HepG2 (cell line): ENCODE measurements at regions not wholly inside any gene's neighbourhood (a gene's known extent, or its start where the extent isn't known, plus 50 kb on each side); places are given as distances from the start of the nearest gene placed in this dataset.

Source experiments
- ATAC-seq: fragments of 200-7000 bp; cut with Tn5 transposase; 3 replicates; pipeline ENCODE4 v1.9.1; 2020; ENCODE audit warnings: mild to moderate bottlenecking, moderate library complexity
- BruUV-seq: library from RNA; stranded (reverse); fragments of 400-500 nt; replicated peaks from 2 replicates; lab custom pipeline; 2021; lab: Mats Ljungman, UMichigan
- CTCF ChIA-PET: fragments of 300-600 bp; formaldehyde crosslinking; extraction: SDS; loops from one replicate; lab custom pipeline; 2021; ENCODE audit warnings: low total read pairs, inconsistent platforms, low intra/inter-chr PET ratio; lab: Yijun Ruan, JAX
- POLR2A ChIA-PET: fragments of 350-600 bp; sonication (Branson Sonifier 250); formaldehyde crosslinking; loops from one replicate; lab custom pipeline; 2020; ENCODE audit warnings: antibody characterized with exemption, inconsistent platforms; lab: Yijun Ruan, JAX
- DNase-seq: peaks from one replicate; pipeline ENCODE4 v3.0.0-alpha.2; 2015; ENCODE audit warnings: low spot score
- FAIRE-seq: peaks from 3 replicates; lab custom pipeline; 2011; peaks lifted over from hg19 to GRCh38; lab: Jason Lieb, UNC
- H2AFZ ChIP-seq: one replicate; pipeline ENCODE4 v1.6.1; 2011; ENCODE audit warnings: low read length, inconsistent platforms
- H3K27ac ChIP-seq: fragments of 300-600 bp; 3 replicates; pipeline ENCODE4 v1.8.0; 2011; ENCODE audit warnings: mixed run types, mild to moderate bottlenecking, mixed read lengths, low read length, inconsistent platforms; ENCODE audit not compliant: insufficient read depth; ENCODE audit errors: extremely low read length
- H3K27me3 ChIP-seq, 2 experiments: fragments of 200-600 bp in 1 of 2; 2 replicates in 1 of 2; 3 replicates in 1 of 2; pipeline versions ENCODE4 v1.6.0 to v1.8.0; 2011; ENCODE audit warnings: low read length in 2 of 2, mild to moderate bottlenecking in 2 of 2, moderate library complexity in 2 of 2, inconsistent platforms in 1 of 2; ENCODE audit not compliant: insufficient read depth in 2 of 2, control insufficient read depth in 1 of 2
- H3K36me3 ChIP-seq, 2 experiments: fragments of 200-600 bp in 1 of 2; replicated peaks in 1 of 2; 2 replicates in 1 of 2; 3 replicates in 1 of 2; pipeline versions ENCODE4 v1.5.1 to v1.8.0; 2011; ENCODE audit warnings: low read length in 2 of 2, inconsistent platforms in 1 of 2; ENCODE audit not compliant: insufficient read depth in 2 of 2, control insufficient read depth in 1 of 2
- H3K4me1 ChIP-seq: 2 replicates; pipeline ENCODE4 v1.5.1; 2012; ENCODE audit warnings: low read length, inconsistent platforms; ENCODE audit not compliant: insufficient read depth
- H3K4me2 ChIP-seq: 2 replicates; pipeline ENCODE4 v1.6.0; 2011; ENCODE audit warnings: low read depth, low read length, inconsistent platforms
- H3K4me3 ChIP-seq, 3 experiments: fragments of 200-600 bp in 1 of 3; sonication (generic), shearing (Covaris generic) in 1 of 3; replicated peaks in 1 of 3; 2 replicates each; pipeline ENCODE4 v1.5.1; 2011 to 2016; ENCODE audit warnings: low read length in 3 of 3, inconsistent platforms in 2 of 3, low read depth in 2 of 3, mild to moderate bottlenecking in 2 of 3, control low read depth in 1 of 3, mixed read lengths in 1 of 3; ENCODE audit not compliant: insufficient read depth in 1 of 3
- H3K79me2 ChIP-seq: one replicate; pipeline ENCODE4 v1.6.1; 2011; ENCODE audit warnings: low read length, inconsistent platforms; ENCODE audit not compliant: insufficient read depth
- H3K9ac ChIP-seq: 2 replicates; pipeline ENCODE4 v1.6.0; 2011; ENCODE audit warnings: mild to moderate bottlenecking, low read depth, low read length, inconsistent platforms; ENCODE audit not compliant: insufficient read depth
- H3K9me3 ChIP-seq: 2 replicates; pipeline ENCODE4 v1.5.1; 2012; ENCODE audit warnings: mild to moderate bottlenecking, low read length
- H4K20me1 ChIP-seq: 2 replicates; pipeline ENCODE4 v1.6.0; 2011; ENCODE audit warnings: inconsistent platforms, mild to moderate bottlenecking, low read length, moderate library complexity; ENCODE audit not compliant: insufficient read depth
- CHCHD3 ChIP-seq: sonication (generic); formaldehyde crosslinking; IDR thresholded peaks from 2 replicates; pipeline ENCODE4 v1.8.0; 2022; ENCODE audit warnings: mild to moderate bottlenecking, missing genetic modification reagents, moderate library complexity
- ETV6 ChIP-seq: sonication (generic); formaldehyde crosslinking; conservative IDR thresholded peaks from 2 replicates; pipeline ENCODE4 v1.4.0; 2020; ENCODE audit warnings: missing genetic modification reagents
- HDAC1 ChIP-seq: sonication (generic); formaldehyde crosslinking; IDR thresholded peaks from 2 replicates; pipeline ENCODE4 v1.5.1; 2020; ENCODE audit warnings: mild to moderate bottlenecking, missing genetic modification reagents
- HNRNPLL ChIP-seq: fragments of 200-400 bp; formaldehyde crosslinking; IDR thresholded peaks from 2 replicates; pipeline ENCODE4 v1.6.1; 2017; ENCODE audit warnings: mild to moderate bottlenecking, low read depth, low read length; ENCODE audit not compliant: poor library complexity, severe bottlenecking
- RFXANK ChIP-seq: IDR thresholded peaks from 2 replicates; pipeline ENCODE4 v1.6.1; 2016
- STAG1 ChIP-seq: sonication (generic); formaldehyde crosslinking; IDR thresholded peaks from 2 replicates; pipeline ENCODE4 v1.4.0; 2020; ENCODE audit warnings: missing genetic modification reagents
- ZFP37 ChIP-seq: sonication (generic); formaldehyde crosslinking; IDR thresholded peaks from 2 replicates; pipeline ENCODE4 v1.4.0; 2020; ENCODE audit warnings: missing genetic modification reagents, borderline replicate concordance
- ZNF260 ChIP-seq: sonication (generic); formaldehyde crosslinking; IDR thresholded peaks from 2 replicates; pipeline ENCODE4 v1.4.0; 2020; ENCODE audit warnings: missing genetic modification reagents, low read depth, mild to moderate bottlenecking, borderline replicate concordance
- ZNF274 ChIP-seq: sonication (generic); formaldehyde crosslinking; IDR thresholded peaks from 2 replicates; pipeline ENCODE4 v1.5.1; 2020; ENCODE audit warnings: mild to moderate bottlenecking, missing genetic modification reagents
- WGBS: methylation state at CpG from one replicate; pipeline ENCODE4 v1.1.6; 2017; ENCODE audit warnings: low lambda C conversion rate; 5-methylcytosine and 5-hydroxymethylcytosine counted together
- in situ Hi-C: cut with HindIII; loops from 2 replicates; pipeline ENCODE4 v1.10.0; 2017; ENCODE audit warnings: low pct_unique_long_range_greater_than_20kb; ENCODE audit not compliant: extremely low pct_ligation_motif_present
- intact Hi-C: fragments of 100-400 bp; cut with micrococcal nuclease; formaldehyde crosslinking; loops from one replicate; pipeline ENCODE4 v1.10.0; 2022; ENCODE audit not compliant: unreplicated experiment
- TF ChIP-seq, protein P1 (sequence below): sonication (generic); formaldehyde crosslinking; IDR thresholded peaks from 2 replicates; pipeline ENCODE4 v1.8.1; 2023; ENCODE audit warnings: mild to moderate bottlenecking, moderate library complexity, missing genetic modification reagents
- TF ChIP-seq, protein P2 (sequence below): fragments of 450-650 bp; IDR thresholded peaks from 2 replicates; pipeline ENCODE4 v1.6.1; 2016
- TF ChIP-seq, protein P3 (sequence below): sonication (generic); formaldehyde crosslinking; IDR thresholded peaks from 2 replicates; pipeline ENCODE4 v1.8.0; 2022; ENCODE audit warnings: mild to moderate bottlenecking, missing genetic modification reagents; ENCODE audit not compliant: insufficient replicate concordance
- TF ChIP-seq, protein P4 (sequence below): IDR thresholded peaks from 2 replicates; pipeline ENCODE4 v1.6.1; 2016; ENCODE audit warnings: mild to moderate bottlenecking

DNA sequence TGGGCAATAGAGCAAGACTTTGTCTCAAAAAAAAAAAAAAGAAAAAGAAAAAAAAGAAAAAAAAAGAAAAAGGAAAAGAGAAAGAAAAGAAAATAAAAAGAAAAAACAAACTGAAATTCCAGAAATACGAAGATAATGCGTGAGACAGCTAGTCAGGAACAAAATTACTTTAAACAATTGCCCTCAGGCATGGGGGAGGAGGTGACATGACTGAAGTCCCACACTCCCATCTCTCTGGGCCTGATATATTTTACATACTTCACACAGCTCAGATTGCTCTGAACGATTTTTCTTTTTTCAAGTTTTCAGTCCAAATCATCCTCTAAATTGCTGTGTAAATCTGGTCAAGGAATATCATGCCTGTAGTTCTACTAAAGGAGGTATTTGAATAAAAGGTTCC, 409.5 kb upstream of the DEPDC1 start:
- Histone ChIP-seq H3K4me2 (no peak overlapping the region), H3K27me3 (no peaks in the 10 kb centered on the region), H3K9ac (no peak overlapping the region), H4K20me1 (no peaks in the 10 kb centered on the region), H3K79me2 (no peaks in the 10 kb centered on the region), H2AFZ (no peak overlapping the region), H3K36me3 (no peaks in the 10 kb centered on the region), H3K27ac (no peak overlapping the region), H3K9me3 (peaks cover 89% of the 10 kb centered on the region), H3K4me3 (no peak overlapping the region), H3K4me1 (no peaks in the 10 kb centered on the region)
- in situ Hi-C loops (no loop called here), intact Hi-C loops (no loop called here)
- ChIA-PET POLR2A (no interaction called here), CTCF (no interaction called here)
- FAIRE-seq (no peak), DNase-seq (no peak), ATAC-seq (no peak)
- WGBS: 0% methylated on average over 3 of the region's 3 CpGs
- no TSS peak for BruUV-seq
- TF ChIP-seq ZNF260 (CRISPR knock-in tag) (no peak), ZNF274 (CRISPR knock-in tag) (no peak), HDAC1 (CRISPR knock-in tag) (no peak), ZFP37 (CRISPR knock-in tag) (no peak), STAG1 (CRISPR knock-in tag) (no peak), HNRNPLL (no peak), CHCHD3 (CRISPR knock-in tag) (no peak), ETV6 (no peak), RFXANK (no peak)
- TF ChIP-seq, protein P1, sequence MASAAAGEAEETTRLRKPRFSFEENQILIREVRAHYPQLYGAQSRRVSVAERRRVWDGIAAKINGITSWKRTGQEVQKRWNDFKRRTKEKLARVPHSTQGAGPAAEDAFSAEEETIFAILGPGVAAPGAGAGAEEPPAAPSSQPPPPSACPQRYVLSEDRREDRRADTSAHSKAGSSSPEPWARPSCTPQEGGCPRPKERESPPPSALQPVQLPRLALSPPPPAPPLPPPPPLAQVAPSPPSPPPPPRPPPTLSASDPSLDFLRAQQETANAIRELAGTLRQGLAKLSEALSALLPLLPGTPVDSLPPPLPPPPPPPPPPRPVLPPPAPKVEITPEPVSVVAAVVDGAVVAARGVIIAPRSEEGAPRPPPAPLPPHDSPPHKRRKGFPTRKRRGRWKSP: no peak
- TF ChIP-seq, protein P2, sequence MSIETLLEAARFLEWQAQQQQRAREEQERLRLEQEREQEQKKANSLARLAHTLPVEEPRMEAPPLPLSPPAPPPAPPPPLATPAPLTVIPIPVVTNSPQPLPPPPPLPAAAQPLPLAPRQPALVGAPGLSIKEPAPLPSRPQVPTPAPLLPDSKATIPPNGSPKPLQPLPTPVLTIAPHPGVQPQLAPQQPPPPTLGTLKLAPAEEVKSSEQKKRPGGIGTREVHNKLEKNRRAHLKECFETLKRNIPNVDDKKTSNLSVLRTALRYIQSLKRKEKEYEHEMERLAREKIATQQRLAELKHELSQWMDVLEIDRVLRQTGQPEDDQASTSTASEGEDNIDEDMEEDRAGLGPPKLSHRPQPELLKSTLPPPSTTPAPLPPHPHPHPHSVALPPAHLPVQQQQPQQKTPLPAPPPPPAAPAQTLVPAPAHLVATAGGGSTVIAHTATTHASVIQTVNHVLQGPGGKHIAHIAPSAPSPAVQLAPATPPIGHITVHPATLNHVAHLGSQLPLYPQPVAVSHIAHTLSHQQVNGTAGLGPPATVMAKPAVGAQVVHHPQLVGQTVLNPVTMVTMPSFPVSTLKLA: no peak
- TF ChIP-seq, protein P3, sequence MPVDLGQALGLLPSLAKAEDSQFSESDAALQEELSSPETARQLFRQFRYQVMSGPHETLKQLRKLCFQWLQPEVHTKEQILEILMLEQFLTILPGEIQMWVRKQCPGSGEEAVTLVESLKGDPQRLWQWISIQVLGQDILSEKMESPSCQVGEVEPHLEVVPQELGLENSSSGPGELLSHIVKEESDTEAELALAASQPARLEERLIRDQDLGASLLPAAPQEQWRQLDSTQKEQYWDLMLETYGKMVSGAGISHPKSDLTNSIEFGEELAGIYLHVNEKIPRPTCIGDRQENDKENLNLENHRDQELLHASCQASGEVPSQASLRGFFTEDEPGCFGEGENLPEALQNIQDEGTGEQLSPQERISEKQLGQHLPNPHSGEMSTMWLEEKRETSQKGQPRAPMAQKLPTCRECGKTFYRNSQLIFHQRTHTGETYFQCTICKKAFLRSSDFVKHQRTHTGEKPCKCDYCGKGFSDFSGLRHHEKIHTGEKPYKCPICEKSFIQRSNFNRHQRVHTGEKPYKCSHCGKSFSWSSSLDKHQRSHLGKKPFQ (CRISPR knock-in tag): no peak
- TF ChIP-seq, protein P4, sequence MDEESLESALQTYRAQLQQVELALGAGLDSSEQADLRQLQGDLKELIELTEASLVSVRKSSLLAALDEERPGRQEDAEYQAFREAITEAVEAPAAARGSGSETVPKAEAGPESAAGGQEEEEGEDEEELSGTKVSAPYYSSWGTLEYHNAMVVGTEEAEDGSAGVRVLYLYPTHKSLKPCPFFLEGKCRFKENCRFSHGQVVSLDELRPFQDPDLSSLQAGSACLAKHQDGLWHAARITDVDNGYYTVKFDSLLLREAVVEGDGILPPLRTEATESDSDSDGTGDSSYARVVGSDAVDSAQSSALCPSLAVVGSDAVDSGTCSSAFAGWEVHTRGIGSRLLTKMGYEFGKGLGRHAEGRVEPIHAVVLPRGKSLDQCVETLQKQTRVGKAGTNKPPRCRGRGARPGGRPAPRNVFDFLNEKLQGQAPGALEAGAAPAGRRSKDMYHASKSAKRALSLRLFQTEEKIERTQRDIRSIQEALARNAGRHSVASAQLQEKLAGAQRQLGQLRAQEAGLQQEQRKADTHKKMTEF (CRISPR knock-in tag): no peak
